PC-3 (cell line): ENCODE measurements at regions not wholly inside any gene's neighbourhood (a gene's known extent, or its start where the extent isn't known, plus 50 kb on each side); places are given as distances from the start of the nearest gene placed in this dataset.

Source experiments
- ATAC-seq: fragments of 200-7000 bp; cut with Tn5 transposase; 2 replicates; pipeline ENCODE4 v1.9.1; 2020; ENCODE audit warnings: mild to moderate bottlenecking, moderate library complexity
- BruUV-seq: library from RNA; stranded (reverse); fragments of 400-500 nt; replicated peaks from 2 replicates; lab custom pipeline; 2021; lab: Mats Ljungman, UMichigan
- CTCF ChIA-PET: fragments of 300-600 bp; sonication (Branson Sonifier 250); formaldehyde crosslinking; loops from one replicate; lab custom pipeline; 2022; ENCODE audit warnings: antibody characterized with exemption; lab: Charles Lee
- POLR2A ChIA-PET: fragments of 300-600 bp; sonication (Branson Sonifier 250); formaldehyde crosslinking; loops from one replicate; lab custom pipeline; 2022; ENCODE audit warnings: antibody characterized with exemption; ENCODE audit not compliant: unreplicated experiment; lab: Charles Lee
- DNase-seq: peaks from one replicate; pipeline ENCODE4 v3.0.0-alpha.2; 2015
- H2AFZ ChIP-seq: fragments of 300-600 bp; sonication (generic); 2 replicates; pipeline ENCODE4 v1.6.0; 2016; ENCODE audit warnings: antibody characterized with exemption, low read length
- H3F3A ChIP-seq: fragments of 300-600 bp; sonication (generic); one replicate; pipeline ENCODE4 v1.6.0; 2017; ENCODE audit warnings: antibody characterized with exemption, low read length, control low read depth, mild to moderate bottlenecking; ENCODE audit not compliant: unreplicated experiment
- H3K27ac ChIP-seq: fragments of 300-600 bp; sonication (generic); 2 replicates; pipeline ENCODE4 v1.5.1; 2016; ENCODE audit warnings: mild to moderate bottlenecking, low read length
- H3K27me3 ChIP-seq: fragments of 300-600 bp; sonication (generic); 2 replicates; pipeline ENCODE4 v1.6.1; 2016; ENCODE audit warnings: low read length, mixed read lengths
- H3K36me3 ChIP-seq: fragments of 300-600 bp; sonication (generic); 2 replicates; pipeline ENCODE4 v1.6.1; 2016; ENCODE audit warnings: low read depth, mixed run types, low read length, mixed read lengths
- H3K4me1 ChIP-seq: fragments of 300-600 bp; sonication (generic); 2 replicates; pipeline ENCODE4 v1.5.1; 2016; ENCODE audit warnings: low read length; ENCODE audit not compliant: insufficient read depth
- H3K4me2 ChIP-seq: fragments of 300-600 bp; sonication (generic); 2 replicates; pipeline ENCODE4 v1.6.0; 2016; ENCODE audit warnings: low read length
- H3K4me3 ChIP-seq: fragments of 300-600 bp; sonication (generic); 2 replicates; pipeline ENCODE4 v1.5.1; 2016; ENCODE audit warnings: mild to moderate bottlenecking, low read length, mixed read lengths
- H3K79me2 ChIP-seq: fragments of 300-600 bp; sonication (generic); 2 replicates; pipeline ENCODE4 v1.6.1; 2017; ENCODE audit warnings: low read length, mixed read lengths
- H3K9ac ChIP-seq: fragments of 300-600 bp; sonication (generic); 2 replicates; pipeline ENCODE4 v1.6.0; 2016; ENCODE audit warnings: mild to moderate bottlenecking, low read length
- H3K9me2 ChIP-seq: fragments of 300-600 bp; sonication (generic); replicated peaks from 2 replicates; pipeline ENCODE4 v1.6.1; 2016; ENCODE audit warnings: mixed run types, low read length, mixed read lengths
- H3K9me3 ChIP-seq: fragments of 300-600 bp; sonication (generic); 2 replicates; pipeline ENCODE4 v1.6.1; 2016; ENCODE audit warnings: low read length, mixed read lengths
- H4K20me1 ChIP-seq: fragments of 300-600 bp; sonication (generic); 2 replicates; pipeline ENCODE4 v1.6.1; 2016; ENCODE audit warnings: low read length, mixed read lengths
- EZH2 ChIP-seq: fragments of 300-600 bp; sonication (generic); IDR thresholded peaks from one replicate; pipeline ENCODE4 v1.6.1; 2017; ENCODE audit warnings: antibody characterized with exemption, mild to moderate bottlenecking, low read length; ENCODE audit not compliant: unreplicated experiment
- EZH2phosphoT487 ChIP-seq: fragments of 300-600 bp; sonication (generic); IDR thresholded peaks from 2 replicates; pipeline ENCODE4 v1.6.1; 2018; ENCODE audit warnings: mild to moderate bottlenecking, antibody characterized with exemption, low read length, borderline replicate concordance
- intact Hi-C: fragments of 100-400 bp; cut with micrococcal nuclease; formaldehyde crosslinking; loops from 2 replicates; pipeline ENCODE4 v1.9.0; 2023
- TF ChIP-seq, protein P1 (sequence below): fragments of 300-600 bp; sonication (generic); conservative IDR thresholded peaks from 2 replicates; pipeline ENCODE4 v1.5.1; 2017; ENCODE audit warnings: antibody characterized with exemption, low read depth, mild to moderate bottlenecking, low read length

DNA sequence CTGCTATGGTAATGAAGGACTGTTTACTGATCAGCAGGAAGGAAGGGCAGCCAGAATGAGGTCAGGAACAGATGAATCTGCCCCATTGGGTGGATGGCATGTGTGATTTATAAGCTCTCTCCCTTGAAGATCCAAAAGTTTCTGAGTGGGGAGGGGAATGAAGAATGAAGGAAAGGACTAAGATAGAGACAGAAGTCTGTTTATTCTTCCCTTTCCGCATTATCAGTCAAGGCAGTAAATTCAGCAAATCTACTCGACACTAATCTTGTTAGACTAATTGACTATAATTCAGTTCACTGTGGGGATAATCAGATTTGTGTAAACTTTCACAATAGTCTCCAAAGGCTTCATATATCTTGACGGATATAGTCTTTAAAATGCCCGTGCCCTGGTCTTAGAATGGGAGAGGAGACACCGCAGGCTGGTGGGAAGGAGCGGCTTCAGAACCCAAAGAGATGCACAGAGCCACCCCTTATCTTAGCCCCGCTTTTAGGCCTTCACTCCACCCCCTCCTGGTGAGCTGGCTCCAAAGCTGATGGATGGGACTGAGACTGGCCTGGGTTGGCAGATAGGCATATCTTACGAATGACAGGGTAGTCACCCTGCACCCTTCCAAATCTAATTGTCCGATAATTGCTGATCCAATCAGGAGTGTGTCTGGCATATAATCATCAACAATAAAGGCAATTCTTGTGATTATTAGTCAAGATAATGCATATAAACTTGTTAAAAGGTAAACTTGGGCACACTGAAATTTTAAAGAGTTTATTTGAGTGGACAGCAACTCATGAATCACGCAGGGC, 76.0 kb upstream of the PPM1J start:
- intact Hi-C loops: no loop called here
- no peaks in the 10 kb centered on the region for H3K9me3 ChIP-seq
- H3K4me1 ChIP-seq: no peaks in the 10 kb centered on the region
- no peak overlapping the region for H3K27ac ChIP-seq
- DNase-seq (no peak), ATAC-seq (no peak)
- no peaks in the 10 kb centered on the region for H4K20me1 ChIP-seq
- BruUV-seq: no TSS peak
- ChIA-PET CTCF (no interaction called here), POLR2A (no interaction called here)
- no peaks in the 10 kb centered on the region for H3K36me3 ChIP-seq
- TF ChIP-seq, protein P1, sequence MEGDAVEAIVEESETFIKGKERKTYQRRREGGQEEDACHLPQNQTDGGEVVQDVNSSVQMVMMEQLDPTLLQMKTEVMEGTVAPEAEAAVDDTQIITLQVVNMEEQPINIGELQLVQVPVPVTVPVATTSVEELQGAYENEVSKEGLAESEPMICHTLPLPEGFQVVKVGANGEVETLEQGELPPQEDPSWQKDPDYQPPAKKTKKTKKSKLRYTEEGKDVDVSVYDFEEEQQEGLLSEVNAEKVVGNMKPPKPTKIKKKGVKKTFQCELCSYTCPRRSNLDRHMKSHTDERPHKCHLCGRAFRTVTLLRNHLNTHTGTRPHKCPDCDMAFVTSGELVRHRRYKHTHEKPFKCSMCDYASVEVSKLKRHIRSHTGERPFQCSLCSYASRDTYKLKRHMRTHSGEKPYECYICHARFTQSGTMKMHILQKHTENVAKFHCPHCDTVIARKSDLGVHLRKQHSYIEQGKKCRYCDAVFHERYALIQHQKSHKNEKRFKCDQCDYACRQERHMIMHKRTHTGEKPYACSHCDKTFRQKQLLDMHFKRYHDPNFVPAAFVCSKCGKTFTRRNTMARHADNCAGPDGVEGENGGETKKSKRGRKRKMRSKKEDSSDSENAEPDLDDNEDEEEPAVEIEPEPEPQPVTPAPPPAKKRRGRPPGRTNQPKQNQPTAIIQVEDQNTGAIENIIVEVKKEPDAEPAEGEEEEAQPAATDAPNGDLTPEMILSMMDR: no peak
- TF ChIP-seq EZH2 (no peak), EZH2phosphoT487 (no peak)
- no peaks in the 10 kb centered on the region for H3F3A ChIP-seq
- H3K27me3 ChIP-seq: no peaks in the 10 kb centered on the region
- no peak overlapping the region for H3K9ac ChIP-seq
- no peak overlapping the region for H3K4me2 ChIP-seq
- H3K4me3 ChIP-seq: no peak overlapping the region
- H3K79me2 ChIP-seq: no peaks in the 10 kb centered on the region
- H2AFZ ChIP-seq: no peak overlapping the region
- H3K9me2 ChIP-seq: no peaks in the 10 kb centered on the region

DNA sequence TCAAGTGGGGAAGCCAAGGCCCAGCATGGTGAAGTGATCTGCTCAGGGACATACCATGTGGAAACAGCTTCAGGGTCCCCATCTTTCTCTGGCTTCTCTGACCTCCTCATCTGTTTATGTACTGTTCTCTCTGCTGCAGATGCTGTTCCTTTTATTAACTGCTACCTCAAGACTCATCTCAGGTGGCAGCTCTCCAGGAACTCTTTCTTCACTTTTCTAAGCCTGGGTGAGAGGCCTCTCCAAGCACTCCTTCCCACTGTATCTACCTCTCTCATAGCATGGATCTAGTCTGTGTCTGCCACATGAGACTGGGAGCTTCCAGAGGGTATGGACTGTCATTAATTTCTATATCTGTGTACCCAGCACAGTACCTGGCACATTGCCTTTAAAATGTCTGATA, 73.4 kb upstream of the PPM1J start:
- Histone ChIP-seq H3F3A (no peaks in the 10 kb centered on the region), H4K20me1 (no peaks in the 10 kb centered on the region), H3K79me2 (no peaks in the 10 kb centered on the region), H3K9ac (no peak overlapping the region), H3K9me3 (no peaks in the 10 kb centered on the region), H3K27ac (no peak overlapping the region), H3K4me2 (no peak overlapping the region), H2AFZ (no peak overlapping the region), H3K27me3 (no peaks in the 10 kb centered on the region), H3K36me3 (no peaks in the 10 kb centered on the region), H3K9me2 (no peaks in the 10 kb centered on the region), H3K4me1 (no peaks in the 10 kb centered on the region), H3K4me3 (no peak overlapping the region)
- DNase-seq (no peak), ATAC-seq (no peak)
- TF ChIP-seq EZH2: no peak
- no peak for TF ChIP-seq EZH2phosphoT487
- TF ChIP-seq, protein P1: no peak
- CTCF ChIA-PET: no interaction called here
- intact Hi-C loops: no loop called here
- POLR2A ChIA-PET: no interaction called here
- no TSS peak for BruUV-seq

DNA sequence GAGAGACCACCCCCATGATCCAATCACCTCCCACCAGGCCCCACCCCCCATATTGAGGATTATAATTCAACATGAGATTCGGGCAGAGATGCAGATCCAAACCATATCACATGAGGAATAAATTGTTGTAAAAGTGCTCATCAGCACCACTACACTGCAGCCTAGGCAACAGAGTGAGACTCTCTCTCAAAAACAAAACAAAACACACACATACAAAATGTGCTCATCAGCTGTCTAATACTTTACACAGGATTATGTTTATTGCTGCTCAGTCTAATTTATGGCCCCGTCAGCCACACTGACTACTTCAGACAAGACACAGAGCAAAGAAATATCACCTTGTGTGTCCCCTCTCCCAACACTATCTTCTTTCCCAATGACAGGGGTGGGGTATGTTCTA, 72.9 kb upstream of the PPM1J start:
- CTCF ChIA-PET: no interaction called here
- no peaks in the 10 kb centered on the region for H3K36me3 ChIP-seq
- no peaks in the 10 kb centered on the region for H3K27me3 ChIP-seq
- H3K4me2 ChIP-seq: no peak overlapping the region
- H2AFZ ChIP-seq: no peak overlapping the region
- no peaks in the 10 kb centered on the region for H3K79me2 ChIP-seq
- H3K4me1 ChIP-seq: no peaks in the 10 kb centered on the region
- no peak overlapping the region for H3K4me3 ChIP-seq
- no TSS peak for BruUV-seq
- no peak overlapping the region for H3K27ac ChIP-seq
- TF ChIP-seq EZH2phosphoT487 (no peak), EZH2 (no peak)
- TF ChIP-seq, protein P1: no peak
- no peaks in the 10 kb centered on the region for H3K9me2 ChIP-seq
- no peaks in the 10 kb centered on the region for H4K20me1 ChIP-seq
- POLR2A ChIA-PET: no interaction called here
- H3K9ac ChIP-seq: no peak overlapping the region
- DNase-seq (no peak), ATAC-seq (no peak)
- no peaks in the 10 kb centered on the region for H3K9me3 ChIP-seq
- intact Hi-C loops: no loop called here
- no peaks in the 10 kb centered on the region for H3F3A ChIP-seq
